Fibroblast of skin of scalp (primary cell): ENCODE measurements at regions not wholly inside any gene's neighbourhood (a gene's known extent, or its start where the extent isn't known, plus 50 kb on each side); places are given as distances from the start of the nearest gene placed in this dataset.
A peak's percentile ranks its signal among the peaks of the same experiment; 100 is the strongest.

Experiments used
- DNase-seq: peaks from one replicate; pipeline ENCODE4 v3.0.0-alpha.2; 2013

- no peak for DNase-seq
These were observed 724.8 kb downstream of the INHBA start for GRCh38 chr7:40978047-40978446.

DNA sequence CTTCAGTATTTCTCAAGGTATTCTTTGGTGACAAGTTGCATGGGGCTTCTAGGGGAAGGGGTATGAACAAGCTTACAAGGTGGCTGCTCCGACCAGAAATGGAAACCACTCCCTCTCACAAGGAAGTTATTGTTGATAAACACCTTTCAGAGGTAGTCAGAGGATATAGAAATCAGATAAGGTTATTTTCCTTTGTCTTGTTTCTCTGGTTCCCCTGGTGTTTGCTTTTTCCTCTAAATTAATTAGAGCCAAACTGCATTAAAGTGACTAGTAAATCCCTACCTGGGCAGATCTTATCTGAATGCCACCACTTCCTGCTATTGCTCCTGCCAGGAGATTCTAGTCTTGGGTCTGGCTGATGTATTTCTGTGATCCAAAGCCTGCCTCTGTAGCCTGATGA lies 725.4 kb downstream of the INHBA start:
- no peak for DNase-seq

- DNase-seq: no peak
These were observed 730.5 kb downstream of the INHBA start for GRCh38 chr7:40972426-40972825.

GRCh38 chr7:40969641-40970040 lies 733.2 kb downstream of the INHBA start:
- no peak for DNase-seq

DNA sequence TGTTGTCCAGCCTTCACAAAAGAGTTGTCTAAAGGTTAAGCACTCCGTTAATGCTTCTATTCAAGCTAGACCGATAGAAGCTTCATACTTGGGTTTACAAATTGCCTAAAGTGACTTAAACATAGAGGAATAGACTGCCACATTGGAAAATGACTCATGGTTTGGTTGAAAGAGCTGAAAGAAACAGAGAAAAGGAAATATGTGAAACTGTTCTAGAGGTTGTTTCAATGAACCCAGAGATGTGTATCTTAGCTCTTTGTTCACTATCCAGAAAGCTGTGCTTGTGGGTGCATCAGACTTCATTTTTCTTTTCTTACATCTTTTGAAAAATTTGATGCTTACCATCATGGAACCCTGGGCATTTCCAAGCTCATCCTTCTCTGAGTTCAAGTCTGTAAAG lies 736.2 kb downstream of the INHBA start:
- DNase-seq: no peak

GRCh38 chr7:40965774-40966173 lies 737.1 kb downstream of the INHBA start:
- no peak for DNase-seq

GRCh38 chr7:40965016-40965415 lies 737.9 kb downstream of the INHBA start:
- DNase-seq: no peak

DNA sequence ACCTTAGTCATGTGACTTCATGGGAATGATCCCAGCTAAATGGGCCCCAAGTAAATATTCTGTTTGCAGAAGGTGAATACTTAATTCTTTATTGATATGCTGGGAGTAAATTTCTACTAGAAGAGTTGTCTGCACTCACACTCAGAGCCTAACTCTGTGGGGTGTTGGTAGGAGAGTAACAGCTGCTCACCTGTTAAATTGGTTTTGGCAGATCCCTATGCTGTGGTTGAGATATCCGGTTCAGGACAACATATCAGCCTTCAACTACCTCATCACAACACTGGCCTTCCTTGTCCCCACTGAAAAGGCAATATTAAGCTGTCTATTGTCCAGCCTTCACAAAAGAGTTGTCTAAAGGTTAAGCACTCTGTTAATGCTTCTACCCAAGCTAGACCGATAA lies 738.3 kb downstream of the INHBA start:
- no peak for DNase-seq

- DNase-seq: no peak
These were observed 742.9 kb downstream of the INHBA start for GRCh38 chr7:40959955-40960354.

DNA sequence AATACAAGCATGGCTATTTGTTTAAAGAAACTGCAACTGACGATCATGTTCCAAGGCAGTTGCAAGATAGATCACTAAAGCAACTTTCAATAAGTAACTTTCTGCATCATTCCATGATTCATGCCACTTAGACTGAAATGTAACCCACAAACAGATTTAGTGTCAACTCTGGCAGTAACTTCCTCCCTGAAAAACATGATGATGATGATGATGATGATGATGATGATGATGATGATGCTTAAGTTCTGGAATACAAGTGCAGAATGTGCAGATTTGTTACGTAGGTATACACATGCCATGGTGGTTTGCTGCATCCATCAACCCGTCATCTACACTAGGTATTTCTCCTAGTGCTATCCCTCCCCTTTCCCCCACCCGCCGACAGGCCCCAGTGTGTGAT lies 754.7 kb downstream of the INHBA start:
- no peak for DNase-seq

DNA sequence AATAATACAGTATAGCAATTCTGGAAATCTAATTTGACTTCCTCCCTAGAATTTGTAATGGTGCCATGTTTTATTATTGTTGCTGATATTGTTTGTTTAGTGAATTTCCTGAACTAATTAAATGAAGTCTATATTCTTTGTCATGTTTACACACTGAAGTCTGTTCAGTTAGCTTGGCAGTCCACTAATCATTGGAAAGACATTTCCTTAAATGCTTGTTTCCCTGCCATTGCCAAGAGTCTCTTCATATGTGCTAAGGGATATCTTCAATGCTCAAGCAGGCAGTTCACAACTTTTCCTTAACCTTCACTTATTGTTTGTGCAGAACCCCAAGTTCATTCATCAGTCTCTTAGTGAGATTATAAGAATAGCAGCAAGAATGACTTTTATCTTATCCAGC lies 755.3 kb downstream of the INHBA start:
- no peak for DNase-seq

DNA sequence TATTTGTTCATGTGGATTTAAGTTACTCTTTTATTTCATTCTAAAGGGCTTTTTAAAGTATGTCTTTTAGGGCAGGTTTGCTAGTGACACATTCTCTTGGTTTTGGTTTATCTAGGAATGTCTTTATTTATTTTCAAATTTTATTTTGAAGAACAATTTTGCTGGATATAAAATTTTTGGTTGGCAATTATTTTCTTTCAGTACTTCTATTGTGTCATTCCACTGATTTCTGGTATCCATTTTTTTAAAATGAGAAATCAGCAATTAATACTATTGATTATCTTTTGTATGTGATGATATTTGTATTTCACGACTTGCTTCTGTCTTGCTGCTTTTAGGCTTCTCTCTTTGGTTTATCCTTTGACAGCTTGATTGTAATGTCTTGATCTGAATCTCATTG lies 756.3 kb downstream of the INHBA start:
- DNase-seq: no peak

DNA sequence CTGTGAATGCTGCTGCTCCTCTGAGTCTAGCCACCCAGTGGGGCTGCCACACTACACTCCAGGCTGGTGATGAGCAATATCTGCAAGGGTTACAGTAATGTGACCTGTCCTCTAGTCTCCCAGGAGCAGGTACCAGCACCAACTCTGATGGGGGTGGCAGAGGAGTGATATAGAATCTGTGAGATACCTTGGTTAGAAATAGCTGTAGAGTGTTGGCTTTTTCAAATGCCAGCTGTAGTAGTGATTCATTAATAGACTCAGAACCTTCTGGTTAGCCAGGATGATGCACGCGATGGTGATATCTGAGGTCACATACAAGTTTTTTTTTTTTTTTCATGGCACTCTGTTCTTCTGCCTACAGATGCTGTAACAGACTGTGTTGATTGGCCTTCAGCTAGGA lies 757.1 kb downstream of the INHBA start:
- DNase-seq: no peak

DNA sequence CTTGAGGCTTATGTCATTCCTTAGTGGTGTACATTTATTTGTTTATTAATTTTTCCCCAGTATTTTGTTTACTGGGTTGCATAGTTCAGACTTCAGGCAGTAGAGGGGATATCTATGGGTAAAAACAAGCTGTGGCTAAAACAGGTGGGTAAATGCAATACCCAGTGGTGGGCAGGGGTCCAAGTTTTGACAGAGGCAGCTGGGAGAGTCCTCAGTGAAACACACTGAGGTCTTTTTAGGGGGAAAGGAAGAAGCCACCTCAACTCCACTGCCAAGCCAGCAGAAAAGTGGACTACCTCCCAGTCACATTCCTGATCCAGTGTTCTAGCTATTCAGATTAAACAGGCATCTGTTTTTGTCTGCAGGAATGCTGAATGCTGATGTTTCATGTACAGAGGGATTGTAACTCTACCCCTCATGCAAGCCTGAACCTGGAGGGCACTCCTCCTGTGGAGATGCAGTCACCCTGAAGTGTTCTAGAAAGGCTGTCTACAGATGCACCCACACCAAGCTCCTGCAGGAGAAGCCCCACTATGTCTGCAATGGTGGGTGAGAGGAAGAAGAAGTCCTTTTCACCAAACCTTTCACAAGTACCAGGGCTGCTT lies 757.8 kb downstream of the INHBA start:
- DNase-seq: no peak

GRCh38 chr7:40937879-40938278 lies 765.0 kb downstream of the INHBA start:
- no peak for DNase-seq

DNA sequence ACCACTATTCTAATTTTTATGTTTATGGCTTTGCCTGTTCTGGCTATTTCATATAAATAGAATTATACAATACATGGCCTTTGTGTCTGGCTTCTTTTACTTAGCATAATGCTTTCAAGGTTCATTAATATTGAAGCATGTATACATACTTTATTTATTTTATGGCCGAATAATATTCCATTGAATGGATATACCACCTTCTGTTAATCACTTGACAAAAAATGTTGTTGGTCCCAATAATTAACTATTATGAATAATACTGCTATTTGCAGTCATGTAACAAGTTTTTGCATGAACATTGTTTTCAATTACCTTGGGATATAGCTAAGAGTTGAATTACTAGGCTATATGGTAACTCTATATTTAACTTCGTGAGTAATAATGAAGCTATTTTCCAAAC lies 767.5 kb downstream of the INHBA start:
- DNase-seq: no peak

DNA sequence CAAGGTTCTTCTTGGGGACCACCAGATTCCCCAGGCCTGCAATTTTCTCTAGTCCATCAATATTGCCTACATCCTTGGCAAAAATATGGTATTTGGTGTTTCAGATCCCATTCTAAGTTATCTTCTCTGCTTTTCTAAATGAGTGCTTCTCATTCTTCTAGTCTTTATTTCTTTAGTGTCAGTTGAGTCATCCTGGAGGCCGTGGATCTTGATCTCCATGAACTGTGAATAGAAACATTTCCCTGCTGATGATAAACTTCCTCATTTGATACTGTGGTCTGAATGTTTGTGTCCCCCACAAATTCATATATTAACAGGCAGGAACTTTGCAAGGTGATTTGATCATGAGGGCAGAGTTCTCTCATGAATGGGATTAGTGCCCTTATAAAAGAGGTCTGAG lies 779.3 kb downstream of the INHBA start:
- DNase-seq: peak; percentile 19

- DNase-seq: peak; percentile 88
These were observed 780.6 kb downstream of the INHBA start for GRCh38 chr7:40922316-40922670.

GRCh38 chr7:40921589-40922315 lies 781.1 kb downstream of the INHBA start:
- peak; percentile 14 for DNase-seq

DNA sequence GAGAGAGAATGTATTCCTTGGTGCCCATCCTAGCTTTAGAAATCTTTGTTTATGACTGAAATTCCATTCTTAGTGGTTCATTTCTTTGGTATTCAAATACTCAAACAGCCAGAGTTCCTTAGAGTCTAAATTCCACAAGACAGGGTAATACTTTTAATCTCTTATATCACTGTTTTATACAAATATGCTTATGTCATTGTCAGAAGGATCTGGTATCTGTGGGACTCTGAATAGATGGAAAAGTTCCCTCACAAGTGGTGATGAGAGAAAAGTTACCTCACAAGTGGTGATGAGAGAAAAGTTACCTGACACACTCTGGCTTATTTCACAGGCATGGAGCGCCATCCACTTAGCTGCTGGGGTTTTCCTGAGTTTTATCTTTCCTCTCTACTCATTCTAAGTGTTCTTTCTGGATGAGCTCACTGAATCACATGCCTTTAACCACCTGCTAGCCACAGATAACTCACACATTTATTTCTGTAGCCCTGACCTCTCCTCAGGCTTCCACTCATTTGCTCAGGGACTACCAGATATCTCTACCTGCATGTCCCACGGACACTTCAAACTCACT lies 784.0 kb downstream of the SUGCT start:
- peak; percentile 91 for DNase-seq

GRCh38 chr7:40916813-40917212 lies 782.0 kb downstream of the SUGCT start:
- no peak for DNase-seq

GRCh38 chr7:40915071-40915470 lies 780.3 kb downstream of the SUGCT start:
- DNase-seq: no peak
